Neural cell (in vitro differentiated cells): ENCODE measurements at regions not wholly inside any gene's neighbourhood (a gene's known extent, or its start where the extent isn't known, plus 50 kb on each side); places are given as distances from the start of the nearest gene placed in this dataset.

ENCODE experiments used
- EP300 ChIP-seq: fragments of 450-650 bp; conservative IDR thresholded peaks from 2 replicates; pipeline ENCODE4 v1.6.1; 2014; ENCODE audit warnings: antibody characterized with exemption, mild to moderate bottlenecking, moderate library complexity; ENCODE audit not compliant: poor library complexity, severe bottlenecking
- EZH2 ChIP-seq: fragments of 200-600, 300-800 bp; shearing (Covaris generic), sonication (generic); IDR thresholded peaks from 2 replicates; pipeline ENCODE4 v1.6.1; 2014; ENCODE audit warnings: antibody characterized with exemption, low read length, borderline replicate concordance, mild to moderate bottlenecking; ENCODE audit not compliant: insufficient read depth, poor library complexity, severe bottlenecking
- POLR2AphosphoS5 ChIP-seq: IDR thresholded peaks from 2 replicates; pipeline ENCODE4 v1.6.1; 2012
- SMC3 ChIP-seq: fragments of 450-650 bp; conservative IDR thresholded peaks from 2 replicates; pipeline ENCODE4 v1.6.1; 2014; ENCODE audit warnings: antibody characterized with exemption, mild to moderate bottlenecking, moderate library complexity; ENCODE audit not compliant: poor library complexity
- TAF1 ChIP-seq: IDR thresholded peaks from 2 replicates; pipeline ENCODE4 v1.6.1; 2012; ENCODE audit warnings: low read depth
- TF ChIP-seq, protein P1 (sequence below): fragments of 450-650 bp; IDR thresholded peaks from 2 replicates; pipeline ENCODE4 v1.5.1; 2014; ENCODE audit warnings: antibody characterized with exemption, mild to moderate bottlenecking, moderate library complexity; ENCODE audit not compliant: poor library complexity, severe bottlenecking

DNA sequence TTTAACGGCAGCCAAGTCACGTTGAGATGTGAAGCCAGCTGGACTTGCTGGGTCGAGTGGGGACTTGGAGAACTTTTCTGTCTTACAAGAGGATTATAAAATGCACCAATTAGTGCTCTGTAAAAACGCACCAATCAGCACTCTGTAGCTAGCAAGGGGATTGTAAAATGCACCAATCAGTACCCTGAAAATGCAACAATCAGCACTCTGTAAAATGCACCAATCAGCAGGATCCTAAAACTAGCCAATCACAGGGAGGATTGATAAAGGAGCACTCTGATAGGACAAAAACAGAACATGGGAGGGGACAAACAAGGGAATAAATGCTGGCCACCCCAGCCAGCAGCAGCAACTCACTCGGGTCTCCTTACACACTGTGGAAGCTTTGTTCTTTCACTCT, 337.6 kb upstream of the SLITRK5 start:
- TF ChIP-seq EZH2 = no peak
- TF ChIP-seq, protein P1, sequence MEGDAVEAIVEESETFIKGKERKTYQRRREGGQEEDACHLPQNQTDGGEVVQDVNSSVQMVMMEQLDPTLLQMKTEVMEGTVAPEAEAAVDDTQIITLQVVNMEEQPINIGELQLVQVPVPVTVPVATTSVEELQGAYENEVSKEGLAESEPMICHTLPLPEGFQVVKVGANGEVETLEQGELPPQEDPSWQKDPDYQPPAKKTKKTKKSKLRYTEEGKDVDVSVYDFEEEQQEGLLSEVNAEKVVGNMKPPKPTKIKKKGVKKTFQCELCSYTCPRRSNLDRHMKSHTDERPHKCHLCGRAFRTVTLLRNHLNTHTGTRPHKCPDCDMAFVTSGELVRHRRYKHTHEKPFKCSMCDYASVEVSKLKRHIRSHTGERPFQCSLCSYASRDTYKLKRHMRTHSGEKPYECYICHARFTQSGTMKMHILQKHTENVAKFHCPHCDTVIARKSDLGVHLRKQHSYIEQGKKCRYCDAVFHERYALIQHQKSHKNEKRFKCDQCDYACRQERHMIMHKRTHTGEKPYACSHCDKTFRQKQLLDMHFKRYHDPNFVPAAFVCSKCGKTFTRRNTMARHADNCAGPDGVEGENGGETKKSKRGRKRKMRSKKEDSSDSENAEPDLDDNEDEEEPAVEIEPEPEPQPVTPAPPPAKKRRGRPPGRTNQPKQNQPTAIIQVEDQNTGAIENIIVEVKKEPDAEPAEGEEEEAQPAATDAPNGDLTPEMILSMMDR = no peak
- TF ChIP-seq SMC3 = no peak
- TF ChIP-seq TAF1 = no peak
- no peak for TF ChIP-seq POLR2AphosphoS5
- no peak for TF ChIP-seq EP300
